ENCODE measurements at regions not wholly inside any gene's neighbourhood (a gene's known extent, or its start where the extent isn't known, plus 50 kb on each side); places are given as distances from the start of the nearest gene placed in this dataset.

DNA sequence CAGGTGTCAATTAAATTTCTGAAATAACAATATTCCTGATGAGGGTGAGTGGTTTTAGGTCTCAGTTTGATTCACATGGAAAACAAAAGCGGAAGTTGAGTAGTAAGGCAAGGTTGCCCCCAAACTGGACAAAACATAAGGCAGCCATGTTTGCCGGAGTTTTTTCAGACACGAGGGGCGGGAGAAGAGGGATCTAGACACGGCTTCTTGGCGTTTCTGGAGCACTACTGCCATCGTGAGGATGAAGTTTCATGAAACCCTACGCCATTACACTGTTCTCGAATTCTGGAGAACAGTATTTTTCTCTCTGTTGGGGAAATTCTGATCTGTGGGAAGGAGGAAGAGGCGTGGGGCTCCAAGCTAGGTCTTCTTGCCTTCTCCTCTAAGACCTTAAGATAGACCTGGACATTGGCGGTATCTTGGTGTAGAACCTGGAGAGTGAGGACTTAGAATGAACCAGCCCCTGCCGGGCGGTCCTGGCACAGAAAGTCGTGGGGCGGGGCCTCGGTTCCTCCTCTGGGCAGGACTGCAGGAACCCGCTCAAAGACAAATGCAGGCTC is 160.3 kb downstream of the OR13H1 start:
- TF ChIP-seq, protein P1, sequence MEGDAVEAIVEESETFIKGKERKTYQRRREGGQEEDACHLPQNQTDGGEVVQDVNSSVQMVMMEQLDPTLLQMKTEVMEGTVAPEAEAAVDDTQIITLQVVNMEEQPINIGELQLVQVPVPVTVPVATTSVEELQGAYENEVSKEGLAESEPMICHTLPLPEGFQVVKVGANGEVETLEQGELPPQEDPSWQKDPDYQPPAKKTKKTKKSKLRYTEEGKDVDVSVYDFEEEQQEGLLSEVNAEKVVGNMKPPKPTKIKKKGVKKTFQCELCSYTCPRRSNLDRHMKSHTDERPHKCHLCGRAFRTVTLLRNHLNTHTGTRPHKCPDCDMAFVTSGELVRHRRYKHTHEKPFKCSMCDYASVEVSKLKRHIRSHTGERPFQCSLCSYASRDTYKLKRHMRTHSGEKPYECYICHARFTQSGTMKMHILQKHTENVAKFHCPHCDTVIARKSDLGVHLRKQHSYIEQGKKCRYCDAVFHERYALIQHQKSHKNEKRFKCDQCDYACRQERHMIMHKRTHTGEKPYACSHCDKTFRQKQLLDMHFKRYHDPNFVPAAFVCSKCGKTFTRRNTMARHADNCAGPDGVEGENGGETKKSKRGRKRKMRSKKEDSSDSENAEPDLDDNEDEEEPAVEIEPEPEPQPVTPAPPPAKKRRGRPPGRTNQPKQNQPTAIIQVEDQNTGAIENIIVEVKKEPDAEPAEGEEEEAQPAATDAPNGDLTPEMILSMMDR (IDR thresholded peaks at IDR 0.05) = no peak
- TF ChIP-seq POLR2A (IDR thresholded peaks at IDR 0.05) = no peak
